HG02943 (cell line): ENCODE measurements at regions not wholly inside any gene's neighbourhood (a gene's known extent, or its start where the extent isn't known, plus 50 kb on each side); places are given as distances from the start of the nearest gene placed in this dataset.
"Not testable (repeated sequence)": the region's sequence is repeated elsewhere in the genome, so short reads cannot be mapped to it uniquely, and the experiment has no call there.

Source experiments
- ATAC-seq: cut with Tn5 transposase; IDR thresholded peaks from one replicate; pipeline ENCODE4 v1.9.1; 2021; ENCODE audit warnings: mild to moderate bottlenecking, low read depth, moderate library complexity; ENCODE audit not compliant: unreplicated experiment

DNA sequence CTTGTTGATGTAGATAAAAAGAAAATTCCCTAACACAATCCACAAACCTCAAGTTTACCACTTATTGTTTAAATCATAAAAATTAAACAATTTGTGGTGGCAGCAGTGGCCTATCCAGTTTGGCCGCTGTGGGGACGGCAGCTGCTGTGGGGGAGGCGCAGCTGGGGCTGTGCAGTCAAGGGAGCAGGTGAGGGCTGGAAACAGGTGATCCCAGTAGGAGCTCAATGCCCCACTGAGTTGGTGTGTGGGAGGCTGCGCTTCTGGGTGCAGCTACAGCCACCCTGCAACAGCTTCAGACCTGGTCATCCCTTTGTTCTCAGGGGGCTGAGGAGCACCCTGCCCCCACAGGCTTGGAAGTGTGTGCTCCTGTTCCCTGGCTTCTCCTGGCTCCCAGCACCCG, 266.0 kb upstream of the FSIP2 start:
- no peak for ATAC-seq

DNA sequence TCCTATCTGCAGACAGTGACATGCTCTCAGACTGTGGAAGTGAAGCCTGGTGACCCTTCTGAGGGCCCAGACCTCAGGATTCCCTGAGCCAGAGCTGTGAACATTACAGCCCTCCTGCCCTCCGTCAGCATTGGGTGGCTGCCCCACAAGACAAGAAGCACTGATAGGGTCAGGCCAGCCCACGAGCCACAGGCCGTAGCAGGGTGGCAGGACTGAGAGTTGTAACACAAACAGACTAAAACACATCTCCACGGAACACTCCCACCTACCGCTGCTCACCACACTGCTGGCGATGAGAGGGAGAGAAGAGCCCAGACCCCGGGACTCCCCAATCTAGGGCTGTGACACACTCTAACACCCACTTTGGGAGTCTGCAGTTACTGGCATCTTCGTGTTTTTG, 264.8 kb upstream of the FSIP2 start:
- ATAC-seq: no peak

DNA sequence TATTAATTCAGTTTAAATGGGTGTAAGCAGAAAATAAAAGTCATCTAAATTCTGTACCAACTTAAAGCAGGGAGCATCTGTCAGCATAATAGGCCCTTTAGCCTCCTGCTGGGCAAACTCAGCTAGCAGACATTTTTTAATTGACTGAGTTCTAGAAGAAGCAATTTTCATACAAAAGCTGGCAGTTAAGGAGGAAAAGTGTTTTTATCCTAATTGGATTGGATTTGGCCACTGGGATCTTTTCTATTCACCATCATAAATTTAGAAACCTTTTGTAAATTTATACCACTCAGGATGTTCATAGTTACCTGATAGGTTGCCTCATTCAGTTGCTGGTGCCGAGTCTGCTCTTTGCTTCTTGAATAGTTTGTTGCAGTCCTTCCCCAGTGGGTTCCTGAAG, 262.7 kb upstream of the FSIP2 start:
- ATAC-seq: no peak

DNA sequence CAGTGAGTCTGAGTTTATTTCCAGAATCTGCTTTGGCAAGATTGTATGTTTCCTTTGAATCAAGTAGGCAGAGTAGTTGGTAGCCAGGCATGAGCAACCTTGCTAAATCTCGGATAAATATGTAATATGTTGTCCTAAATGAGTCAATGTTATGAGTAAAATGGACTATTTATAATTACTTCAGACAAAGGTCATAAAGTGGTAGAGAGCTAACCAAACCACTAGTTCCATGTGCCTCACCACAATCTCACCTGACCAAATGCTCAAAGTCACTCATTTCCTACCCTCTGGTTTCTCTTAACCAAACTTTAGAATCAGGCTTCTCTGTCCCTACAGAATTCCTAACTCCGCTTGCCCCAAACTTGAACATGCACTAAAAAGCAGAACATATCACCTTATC, 261.2 kb upstream of the FSIP2 start:
- ATAC-seq: no peak

DNA sequence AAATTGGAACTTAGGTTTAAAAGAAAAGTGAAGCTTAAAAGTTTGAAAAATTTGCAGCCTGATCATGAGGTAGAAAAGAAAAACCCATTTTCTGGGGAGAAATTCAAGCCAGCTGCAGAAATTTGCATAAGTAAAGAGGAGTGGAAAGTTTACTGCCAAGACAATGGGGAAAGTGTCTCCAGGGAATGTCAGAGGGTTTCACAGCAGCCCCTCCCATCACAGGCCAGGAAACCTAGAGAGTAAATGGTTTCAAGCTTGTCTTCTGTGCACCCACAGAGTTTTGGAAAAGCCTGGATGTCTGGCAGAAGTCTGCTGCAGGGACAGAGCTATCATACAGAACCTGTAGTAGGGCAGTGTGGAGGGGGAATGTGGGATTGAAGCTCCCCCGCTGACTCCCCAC, 254.0 kb upstream of the FSIP2 start:
- ATAC-seq: no peak

DNA sequence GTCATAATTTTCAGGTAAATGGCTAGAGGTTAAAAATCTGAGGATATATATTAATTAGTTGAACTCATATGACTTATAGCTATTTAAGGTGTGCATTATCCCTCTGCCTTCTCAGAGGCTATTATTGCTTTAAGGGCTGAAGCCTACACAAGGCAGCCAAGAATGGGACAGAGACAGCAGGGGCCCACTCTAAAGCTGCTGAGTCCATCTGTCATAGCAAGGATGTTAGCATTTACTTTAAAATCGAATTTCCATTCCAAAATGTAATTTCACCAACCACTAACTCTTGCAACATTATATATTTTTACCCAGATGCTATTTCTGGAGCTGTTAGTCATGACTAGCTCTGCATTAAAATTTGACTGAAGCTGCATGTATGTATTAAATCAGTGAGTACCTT, 236.3 kb upstream of the FSIP2 start:
- ATAC-seq: no peak

DNA sequence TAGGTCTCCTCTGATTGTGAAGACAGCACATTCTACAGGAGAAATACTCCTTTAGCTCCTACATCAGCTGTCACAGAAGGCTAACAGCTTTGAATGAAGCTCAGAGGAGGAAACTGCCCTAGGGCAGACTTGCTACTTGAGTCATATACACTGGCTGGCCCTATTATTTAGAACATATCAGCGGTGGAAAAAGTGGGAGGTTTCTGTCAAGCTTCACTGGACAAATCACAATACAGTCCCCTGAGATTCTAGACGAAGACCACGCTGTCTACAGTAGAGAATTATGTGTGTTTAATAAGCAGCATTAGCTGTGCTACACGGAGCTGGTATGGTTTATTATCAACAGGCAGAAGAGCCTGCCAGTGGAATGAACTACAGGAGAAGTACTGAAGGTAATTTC, 230.9 kb upstream of the FSIP2 start:
- ATAC-seq: no peak

DNA sequence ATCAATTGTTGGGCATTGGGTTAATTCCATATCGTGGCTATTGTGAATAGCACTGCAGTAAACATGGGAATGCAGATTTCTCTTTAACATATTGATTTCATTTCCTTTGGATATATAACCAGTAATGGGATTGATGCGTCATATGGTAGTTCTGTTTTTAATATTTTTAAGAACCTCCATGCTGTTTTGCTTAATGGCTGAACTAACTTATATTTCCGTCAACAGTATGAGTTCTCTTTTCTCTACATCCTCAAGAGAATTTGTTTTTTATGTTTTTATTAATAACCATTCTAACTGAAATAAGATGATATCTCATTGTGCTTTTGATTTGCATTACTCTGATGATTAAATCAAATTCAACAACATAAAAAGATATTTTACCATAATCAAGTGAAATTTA, 228.5 kb upstream of the FSIP2 start:
- ATAC-seq: no peak

DNA sequence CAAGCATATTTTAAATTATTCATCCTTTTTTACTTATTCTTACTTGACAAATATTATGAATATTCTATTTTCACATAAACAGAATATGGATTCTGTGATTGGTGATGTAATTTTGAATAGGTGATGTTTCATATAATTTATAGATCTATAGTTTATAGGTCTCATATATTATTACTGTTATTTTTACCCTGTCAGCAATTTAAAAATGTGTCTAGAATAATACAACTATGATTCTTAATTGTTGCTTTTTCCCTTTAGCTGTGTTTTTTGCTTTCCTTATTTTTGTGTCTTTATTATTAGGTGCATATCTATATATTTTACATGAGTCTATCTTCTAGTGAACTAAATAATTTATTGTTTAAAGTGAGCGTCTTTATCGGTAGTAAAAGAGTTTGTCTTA, 226.7 kb upstream of the FSIP2 start:
- no peak for ATAC-seq

DNA sequence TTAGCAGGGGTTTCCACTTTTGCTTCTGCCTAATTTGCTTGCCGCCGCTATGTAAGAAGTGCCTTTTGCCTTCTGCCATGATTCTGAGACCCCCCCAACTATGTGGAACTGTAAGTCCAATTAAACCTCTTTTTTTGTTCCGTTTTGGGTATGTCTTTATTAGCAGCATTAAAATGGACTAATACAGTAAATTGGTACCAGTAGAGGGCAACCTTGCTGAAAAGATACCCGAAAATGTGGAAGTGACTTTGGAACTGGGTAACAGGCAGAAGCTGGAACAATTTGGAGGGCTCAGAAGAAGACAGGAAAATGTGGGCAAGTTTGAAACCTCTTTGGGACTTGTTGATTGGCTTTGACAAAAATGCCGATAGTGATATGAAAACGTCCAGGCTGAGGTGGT, 216.1 kb upstream of the FSIP2 start:
- no peak for ATAC-seq

DNA sequence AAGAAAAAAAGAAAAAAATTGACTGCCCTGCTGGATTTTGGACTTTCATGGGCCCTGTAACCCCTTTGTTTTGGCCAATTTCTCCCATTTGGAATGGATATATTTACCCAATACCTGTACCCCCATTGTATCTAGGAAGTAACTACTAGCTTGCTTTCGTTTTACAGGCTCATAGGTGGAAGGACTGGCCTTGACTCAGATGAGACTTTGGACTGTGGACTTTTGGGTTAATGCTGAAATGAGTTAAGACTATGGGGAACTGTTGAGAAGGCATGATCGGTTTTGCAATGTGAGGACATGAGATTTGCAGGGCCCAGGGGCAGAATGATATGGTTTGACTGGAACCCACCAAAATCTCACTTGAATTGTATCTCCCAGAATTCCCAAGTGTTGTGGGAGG, 214.4 kb upstream of the FSIP2 start:
- ATAC-seq: not testable (repeated sequence)

DNA sequence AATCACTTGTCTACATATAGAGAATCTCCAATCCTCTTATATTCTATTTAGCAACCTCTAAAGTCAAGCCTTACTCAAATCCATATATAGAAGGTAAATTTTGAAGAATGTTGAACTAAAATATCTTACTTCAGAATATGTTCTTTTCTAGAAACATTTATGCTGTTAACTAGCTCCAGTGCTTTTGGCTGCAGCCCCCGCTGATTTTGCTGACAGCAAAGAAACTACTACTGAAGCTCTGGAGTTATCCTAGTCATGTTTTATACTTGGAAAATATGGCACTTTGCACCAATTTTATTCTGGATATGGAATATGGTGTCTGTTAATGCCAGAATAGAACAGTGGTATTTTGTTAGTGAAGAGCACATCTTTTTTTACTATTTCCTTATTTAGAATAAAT, 212.4 kb upstream of the FSIP2 start:
- no peak for ATAC-seq

DNA sequence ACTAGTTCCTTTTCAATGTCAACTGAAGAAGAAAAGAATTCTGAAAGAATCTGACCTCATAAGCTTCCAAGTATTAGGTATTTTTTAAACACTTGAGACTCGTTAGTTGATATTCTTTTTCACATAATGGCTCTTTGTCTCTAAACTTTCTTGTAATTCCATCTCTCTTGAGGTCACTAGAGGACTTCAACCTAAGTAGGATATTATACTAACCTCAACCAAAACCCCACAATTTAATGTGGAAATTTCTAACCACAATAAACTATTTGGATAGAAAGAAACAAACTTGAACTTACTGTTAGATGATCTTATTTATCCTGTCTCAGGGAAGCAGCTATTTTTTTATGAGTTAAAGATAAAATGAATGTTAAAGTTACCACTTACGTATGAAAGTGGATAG, 206.9 kb upstream of the FSIP2 start:
- no peak for ATAC-seq

DNA sequence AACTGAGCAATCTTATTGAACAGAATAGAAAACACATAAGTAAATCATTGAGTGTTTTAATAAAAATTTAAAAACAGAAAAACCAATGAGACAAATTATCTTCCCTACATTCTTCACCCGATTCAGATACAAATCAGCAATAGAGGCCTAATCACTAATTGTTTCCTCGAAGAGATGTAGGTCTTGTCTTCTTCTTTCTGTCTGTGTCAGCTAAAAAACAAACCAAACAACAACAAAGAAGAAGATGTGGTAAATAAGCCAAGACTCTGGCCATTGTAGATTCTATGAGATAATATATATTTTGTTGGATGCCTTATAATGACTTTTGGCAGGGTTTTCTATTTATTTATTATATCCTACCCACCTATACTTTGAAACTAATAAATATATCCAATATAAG, 200.9 kb upstream of the FSIP2 start:
- no peak for ATAC-seq

DNA sequence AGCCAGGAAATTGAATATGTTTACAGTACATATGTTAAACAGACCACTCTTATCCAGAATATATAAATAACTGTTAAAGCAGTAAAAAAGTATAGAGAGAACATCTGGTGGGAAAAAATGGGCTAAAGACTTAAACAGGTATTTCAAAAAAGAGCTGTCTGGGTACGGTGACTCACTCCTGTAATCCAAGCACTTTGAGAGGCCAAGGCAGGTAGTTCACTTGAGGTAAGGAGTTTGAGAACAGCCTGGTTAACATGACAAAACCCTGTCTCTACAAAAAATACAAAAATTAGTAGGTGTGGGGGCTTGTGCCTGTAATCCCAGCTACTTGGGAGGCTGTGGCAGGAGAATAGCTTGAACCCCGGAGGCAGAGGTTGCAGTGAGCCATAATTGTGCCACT, 171.4 kb upstream of the FSIP2 start:
- no peak for ATAC-seq

DNA sequence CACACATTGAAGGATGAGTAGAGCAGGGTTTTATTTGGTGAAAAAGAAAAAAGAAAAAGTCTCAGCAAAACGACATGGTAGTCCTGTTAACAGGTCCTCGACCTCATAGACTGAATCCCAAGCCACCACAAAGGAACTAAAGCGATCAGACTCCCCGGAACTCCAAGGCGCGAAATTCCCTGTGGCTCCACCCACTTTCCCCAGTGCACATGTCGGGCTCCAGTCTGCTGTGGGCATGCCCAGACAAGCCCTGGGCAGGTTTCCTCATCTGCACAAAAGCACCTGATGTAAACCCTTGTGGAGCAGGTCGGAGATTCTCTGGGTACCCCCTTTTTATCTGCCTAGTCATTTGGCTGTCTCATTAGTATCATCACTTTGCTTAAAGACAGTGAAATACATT, 170.7 kb upstream of the FSIP2 start:
- no peak for ATAC-seq

DNA sequence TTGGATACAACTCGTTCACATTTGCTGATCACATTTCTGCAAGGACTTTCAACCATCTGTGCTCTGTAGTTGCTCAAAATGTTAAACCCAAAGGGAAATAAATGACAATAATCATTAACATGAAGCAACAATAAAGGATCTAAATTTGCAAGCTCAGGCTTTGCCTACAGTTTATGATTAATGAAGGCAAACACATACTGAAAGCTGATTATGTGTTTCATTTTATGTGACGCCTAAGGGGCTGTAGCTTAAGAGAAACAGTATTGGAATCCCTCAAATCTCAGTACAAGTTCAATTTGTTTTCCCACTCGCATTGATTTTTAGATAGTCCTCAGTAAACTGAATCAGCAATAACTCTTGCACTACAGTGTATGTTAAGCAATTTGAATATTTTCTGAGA, 160.3 kb upstream of the FSIP2 start:
- ATAC-seq: peak; percentile 74

DNA sequence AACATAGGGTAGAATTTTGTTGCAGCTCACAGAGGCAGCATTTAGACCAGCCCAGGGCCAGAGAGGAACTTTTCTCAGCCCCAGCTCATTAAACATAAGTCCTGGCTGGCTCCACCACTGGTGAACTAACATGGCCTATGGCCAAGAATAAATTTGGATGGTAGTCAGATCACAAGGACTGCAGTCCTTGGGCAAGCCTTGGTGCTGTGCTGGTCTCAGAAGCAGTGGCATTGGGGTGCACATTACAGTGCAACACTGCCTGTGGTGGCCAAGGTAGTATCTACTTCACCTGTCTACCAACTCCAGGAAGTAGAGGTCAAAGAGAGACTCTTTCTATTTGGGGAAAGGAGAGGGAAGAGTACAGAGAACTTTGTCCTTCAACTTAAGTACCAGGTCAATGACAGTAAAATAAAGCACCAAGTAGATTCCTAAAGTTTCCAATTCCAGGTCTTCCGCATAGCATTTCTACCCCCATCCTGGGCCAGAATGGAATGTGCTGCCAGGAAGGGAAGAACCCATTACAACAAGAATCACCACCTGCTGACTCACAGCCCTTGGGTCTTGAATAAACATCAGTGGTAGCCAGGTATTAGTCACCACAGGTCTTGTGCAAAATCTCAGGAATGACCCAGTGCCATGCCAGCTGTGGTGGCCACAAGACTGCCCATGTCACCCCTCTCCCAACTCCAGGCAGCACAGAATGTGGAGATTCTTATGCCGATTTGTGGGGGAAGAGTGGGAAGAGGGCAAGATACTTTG, 155.4 kb upstream of the FSIP2 start:
- ATAC-seq: no peak

DNA sequence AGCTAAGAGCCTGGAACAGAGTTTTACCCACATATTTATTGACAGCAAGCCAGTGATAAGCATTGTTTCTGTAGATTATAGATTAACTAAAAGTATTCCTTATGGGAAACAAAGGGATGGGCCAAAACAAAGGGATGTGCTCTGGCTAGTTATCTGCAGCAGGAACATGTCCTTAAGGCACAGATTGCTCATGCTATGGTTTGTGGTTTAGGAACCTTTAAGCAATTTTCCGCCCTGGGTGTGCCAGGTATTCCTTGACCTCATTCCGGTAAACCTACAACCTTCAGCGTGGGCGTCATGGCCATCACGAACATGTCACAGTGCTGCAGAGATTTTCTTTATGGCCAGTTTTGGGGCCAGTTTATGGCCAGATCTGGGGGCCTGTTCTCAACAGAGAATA, 153.4 kb upstream of the FSIP2 start:
- ATAC-seq: not testable (repeated sequence)

DNA sequence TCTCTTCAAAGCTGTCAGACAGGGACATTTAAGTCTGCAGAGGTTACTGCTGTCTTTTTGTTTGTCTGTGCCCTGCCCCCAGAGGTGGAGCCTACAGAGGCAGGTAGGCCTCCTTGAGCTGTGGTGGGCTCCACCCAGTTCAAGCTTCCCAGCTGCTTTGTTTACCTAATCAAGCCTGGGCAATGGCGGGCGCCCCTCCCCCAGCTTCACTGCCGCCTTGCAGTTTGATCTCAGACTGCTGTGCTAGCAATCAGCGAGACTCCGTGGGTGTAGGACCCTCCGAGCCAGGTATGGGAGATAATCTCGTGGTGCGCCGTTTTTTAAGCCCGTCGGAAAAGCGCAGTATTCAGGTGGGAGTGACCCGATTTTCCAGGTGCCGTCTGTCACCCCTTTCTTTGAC, 147.3 kb upstream of the FSIP2 start:
- ATAC-seq: not testable (repeated sequence)

DNA sequence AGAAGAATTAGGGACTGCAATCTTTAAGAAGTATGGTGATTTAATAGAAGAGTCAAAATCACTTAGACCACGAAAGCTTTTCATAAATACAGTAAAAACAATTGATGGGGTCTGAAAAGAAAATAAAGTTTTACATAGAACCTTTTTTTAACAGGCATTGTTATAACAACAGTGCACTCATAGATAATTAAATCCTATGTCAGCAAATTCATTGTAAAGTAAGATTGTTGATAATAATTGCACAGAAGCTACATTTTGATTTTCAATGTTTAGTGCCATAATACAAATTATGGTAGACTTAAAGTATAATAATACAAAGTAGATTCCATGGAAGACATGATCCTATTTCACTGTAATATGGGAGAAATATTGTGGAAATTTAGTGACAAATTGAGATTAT, 130.7 kb upstream of the FSIP2 start:
- no peak for ATAC-seq

DNA sequence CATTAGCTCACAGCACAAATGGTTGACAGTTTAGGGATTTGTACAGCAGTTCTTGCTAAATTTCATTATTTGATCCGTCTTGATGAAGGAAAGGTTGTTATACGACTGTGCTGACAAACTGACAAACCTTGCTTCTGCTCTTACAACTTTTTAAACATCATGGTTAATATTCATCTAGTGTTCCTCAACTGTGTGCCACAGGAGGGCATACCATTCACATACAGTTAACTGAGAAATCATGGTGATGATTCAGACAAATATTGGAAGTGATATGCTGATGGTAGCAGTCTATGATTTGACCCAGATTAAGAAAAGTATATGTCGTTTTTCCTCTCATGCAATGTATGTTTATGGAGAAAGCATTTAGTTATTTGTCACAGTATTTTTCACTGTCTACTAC, 129.8 kb upstream of the FSIP2 start:
- no peak for ATAC-seq

DNA sequence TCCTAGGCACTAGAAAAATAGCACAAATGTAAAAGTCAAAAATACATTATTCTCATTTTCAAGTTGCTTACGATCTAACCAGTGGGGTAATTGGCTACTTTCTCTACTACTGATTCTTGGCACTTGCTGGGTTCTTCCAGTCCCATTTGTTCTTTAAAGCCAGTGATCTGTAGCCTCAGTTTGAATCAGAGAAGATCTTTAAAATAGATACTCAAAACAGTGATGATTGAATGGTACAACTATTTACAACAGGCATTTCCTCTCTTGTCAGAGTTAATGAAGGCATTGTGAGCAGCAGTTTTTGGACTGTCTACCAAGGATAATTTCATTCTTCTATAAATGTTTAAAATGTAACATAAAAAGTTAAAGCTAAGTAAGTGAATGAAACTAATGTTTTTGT, 128.3 kb upstream of the FSIP2 start:
- ATAC-seq: no peak
